Nephron (organoid): ENCODE measurements at regions not wholly inside any gene's neighbourhood (a gene's known extent, or its start where the extent isn't known, plus 50 kb on each side); places are given as distances from the start of the nearest gene placed in this dataset.

Experiments
- H3K27ac Mint-ChIP-seq, 3 experiments: 2 replicates each; pipeline ENCODE4 v1.8.0; 2020; ENCODE audit warnings: mixed read lengths in 3 of 3, mild to moderate bottlenecking in 2 of 3, moderate library complexity in 1 of 3
- H3K27me3 Mint-ChIP-seq: 2 replicates; pipeline ENCODE4 v1.8.0; 2021; ENCODE audit warnings: low read depth, mild to moderate bottlenecking, moderate library complexity, mixed read lengths
- H3K36me3 Mint-ChIP-seq: 2 replicates; pipeline ENCODE4 v1.8.0; 2020; ENCODE audit warnings: low read depth, mixed read lengths
- H3K4me1 Mint-ChIP-seq: 2 replicates; pipeline ENCODE4 v1.8.0; 2020; ENCODE audit warnings: mixed read lengths
- H3K4me3 Mint-ChIP-seq, 3 experiments: 2 replicates each; pipeline ENCODE4 v1.8.0; 2020; ENCODE audit warnings: mild to moderate bottlenecking in 3 of 3, mixed read lengths in 3 of 3, moderate library complexity in 2 of 3
- H3K9me3 Mint-ChIP-seq: 2 replicates; pipeline ENCODE4 v1.8.0; 2020; ENCODE audit warnings: mixed read lengths
- TF ChIP-seq, protein P1 (sequence below), 3 experiments: fragments of 200-600 bp; sonication (generic); IDR thresholded peaks; one replicate each; pipeline ENCODE4 v1.5.0; 2021; ENCODE audit warnings: antibody characterized with exemption in 3 of 3; ENCODE audit not compliant: unreplicated experiment in 3 of 3

GRCh38 chr9:22809371-22809770 lies 362.7 kb downstream of the DMRTA1 start:
- Mint-ChIP-seq H3K27ac (no peak overlapping the region), H3K4me1 (no peaks in the 10 kb centered on the region), H3K4me3 (no peak overlapping the region), H3K9me3 (no peaks in the 10 kb centered on the region), H3K27me3 (no peaks in the 10 kb centered on the region), H3K36me3 (no peaks in the 10 kb centered on the region)
- TF ChIP-seq, protein P1, sequence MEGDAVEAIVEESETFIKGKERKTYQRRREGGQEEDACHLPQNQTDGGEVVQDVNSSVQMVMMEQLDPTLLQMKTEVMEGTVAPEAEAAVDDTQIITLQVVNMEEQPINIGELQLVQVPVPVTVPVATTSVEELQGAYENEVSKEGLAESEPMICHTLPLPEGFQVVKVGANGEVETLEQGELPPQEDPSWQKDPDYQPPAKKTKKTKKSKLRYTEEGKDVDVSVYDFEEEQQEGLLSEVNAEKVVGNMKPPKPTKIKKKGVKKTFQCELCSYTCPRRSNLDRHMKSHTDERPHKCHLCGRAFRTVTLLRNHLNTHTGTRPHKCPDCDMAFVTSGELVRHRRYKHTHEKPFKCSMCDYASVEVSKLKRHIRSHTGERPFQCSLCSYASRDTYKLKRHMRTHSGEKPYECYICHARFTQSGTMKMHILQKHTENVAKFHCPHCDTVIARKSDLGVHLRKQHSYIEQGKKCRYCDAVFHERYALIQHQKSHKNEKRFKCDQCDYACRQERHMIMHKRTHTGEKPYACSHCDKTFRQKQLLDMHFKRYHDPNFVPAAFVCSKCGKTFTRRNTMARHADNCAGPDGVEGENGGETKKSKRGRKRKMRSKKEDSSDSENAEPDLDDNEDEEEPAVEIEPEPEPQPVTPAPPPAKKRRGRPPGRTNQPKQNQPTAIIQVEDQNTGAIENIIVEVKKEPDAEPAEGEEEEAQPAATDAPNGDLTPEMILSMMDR (IDR thresholded peaks at IDR 0.05; ENCODE audit: unreplicated experiment in 3 of 3): no peak

DNA sequence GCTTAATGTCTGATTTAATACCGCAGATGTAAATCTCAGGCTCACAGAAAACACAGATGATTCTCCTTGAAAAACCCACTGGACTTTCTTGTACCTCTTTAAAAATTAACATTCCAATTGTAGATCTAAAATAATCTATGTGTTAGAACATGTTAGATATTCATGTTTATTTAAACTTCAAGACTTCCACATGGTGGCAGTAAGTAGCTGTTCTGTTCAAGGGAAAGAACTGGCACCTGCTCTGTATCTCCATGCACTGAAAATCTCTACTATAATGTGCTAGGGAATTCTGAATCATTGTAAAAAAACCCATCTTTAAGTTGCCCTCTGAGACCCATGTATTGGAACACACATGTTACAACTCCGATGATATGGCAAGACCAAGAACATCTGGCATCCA lies 366.9 kb downstream of the DMRTA1 start:
- Mint-ChIP-seq H3K4me3 (no peak overlapping the region), H3K36me3 (no peaks in the 10 kb centered on the region), H3K27me3 (no peaks in the 10 kb centered on the region), H3K4me1 (no peaks in the 10 kb centered on the region), H3K9me3 (no peaks in the 10 kb centered on the region), H3K27ac (no peak overlapping the region)
- TF ChIP-seq, protein P1 (IDR thresholded peaks at IDR 0.05; ENCODE audit: unreplicated experiment in 3 of 3): peak; percentile 34 to 55 (median 48)

DNA sequence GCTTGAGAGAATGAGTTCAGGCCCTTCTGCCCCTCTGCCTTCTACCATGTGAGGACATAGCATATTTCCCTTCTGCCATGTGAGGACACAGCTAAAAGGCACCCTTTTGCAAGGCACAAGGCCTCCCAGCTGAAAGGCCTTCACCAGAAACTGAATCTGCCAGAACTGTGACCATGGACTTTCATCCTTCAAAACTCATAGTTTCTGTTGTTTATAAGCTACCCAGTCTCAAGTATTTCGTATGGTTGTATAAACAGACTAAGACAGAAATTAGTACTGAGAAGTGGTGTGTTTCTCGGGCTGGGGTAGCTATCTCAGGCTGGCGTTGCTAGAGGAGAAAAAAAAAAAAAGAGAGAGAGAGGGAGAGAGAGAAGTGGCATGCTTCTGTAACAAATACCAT lies 368.6 kb downstream of the DMRTA1 start:
- no peak overlapping the region for H3K4me3 Mint-ChIP-seq
- no peaks in the 10 kb centered on the region for H3K9me3 Mint-ChIP-seq
- H3K36me3 Mint-ChIP-seq: no peaks in the 10 kb centered on the region
- TF ChIP-seq, protein P1 (IDR thresholded peaks at IDR 0.05; ENCODE audit: unreplicated experiment in 3 of 3): no peak
- H3K27me3 Mint-ChIP-seq: no peaks in the 10 kb centered on the region
- H3K27ac Mint-ChIP-seq: no peak overlapping the region
- no peaks in the 10 kb centered on the region for H3K4me1 Mint-ChIP-seq

GRCh38 chr9:22817181-22817580 lies 370.6 kb downstream of the DMRTA1 start:
- no peak overlapping the region for H3K27ac Mint-ChIP-seq
- no peaks in the 10 kb centered on the region for H3K9me3 Mint-ChIP-seq
- H3K36me3 Mint-ChIP-seq: no peaks in the 10 kb centered on the region
- H3K4me1 Mint-ChIP-seq: no peaks in the 10 kb centered on the region
- H3K27me3 Mint-ChIP-seq: no peaks in the 10 kb centered on the region
- no peak overlapping the region for H3K4me3 Mint-ChIP-seq
- TF ChIP-seq, protein P1 (IDR thresholded peaks at IDR 0.05; ENCODE audit: unreplicated experiment in 3 of 3): no peak

GRCh38 chr9:22829236-22829635 lies 382.6 kb downstream of the DMRTA1 start:
- Mint-ChIP-seq H3K4me3 (no peak overlapping the region), H3K9me3 (peaks cover 3% of the 10 kb centered on the region), H3K27ac (no peak overlapping the region), H3K27me3 (no peaks in the 10 kb centered on the region), H3K36me3 (no peaks in the 10 kb centered on the region), H3K4me1 (no peaks in the 10 kb centered on the region)
- TF ChIP-seq, protein P1 (IDR thresholded peaks at IDR 0.05; ENCODE audit: unreplicated experiment in 3 of 3): no peak

DNA sequence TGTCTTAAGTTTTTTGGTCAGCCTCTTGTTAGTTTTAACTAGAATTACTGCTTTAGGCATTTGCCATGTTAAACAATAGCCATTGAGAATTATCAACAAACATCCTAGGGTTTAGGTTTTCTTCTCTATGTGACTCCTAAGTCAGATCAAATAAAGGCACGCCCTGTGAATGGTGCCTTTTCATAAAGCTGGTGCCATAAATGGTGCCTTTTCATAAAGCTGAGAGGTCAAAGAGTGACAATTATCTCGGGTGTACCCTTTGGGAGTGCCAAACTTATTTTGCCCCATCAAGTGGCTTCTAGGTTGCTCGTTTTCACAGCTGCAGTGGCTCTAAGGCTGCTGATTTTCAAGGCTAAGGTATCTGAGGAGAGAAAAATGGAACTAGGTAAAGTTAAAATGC lies 391.6 kb downstream of the DMRTA1 start:
- TF ChIP-seq, protein P1 (IDR thresholded peaks at IDR 0.05; ENCODE audit: unreplicated experiment in 3 of 3): no peak
- H3K9me3 Mint-ChIP-seq: no peaks in the 10 kb centered on the region
- no peaks in the 10 kb centered on the region for H3K4me1 Mint-ChIP-seq
- H3K27ac Mint-ChIP-seq: no peak overlapping the region
- no peaks in the 10 kb centered on the region for H3K36me3 Mint-ChIP-seq
- no peak overlapping the region for H3K4me3 Mint-ChIP-seq
- H3K27me3 Mint-ChIP-seq: no peaks in the 10 kb centered on the region
